ENCODE measurements at regions not wholly inside any gene's neighbourhood (a gene's known extent, or its start where the extent isn't known, plus 50 kb on each side); places are given as distances from the start of the nearest gene placed in this dataset.

GRCh38 chrX:11929476-11929875 is 171.4 kb downstream of the MSL3 start:
- no peak for TF ChIP-seq SMC3 (IDR thresholded peaks at IDR 0.05; ENCODE audit: low read depth, low read length)
- TF ChIP-seq CTCF (conservative IDR thresholded peaks at IDR 0.05; ENCODE audit: low read depth, low read length): no peak
- TF ChIP-seq NFE2L2 (IDR thresholded peaks at IDR 0.05; ENCODE audit: low read depth, low read length): no peak
- Histone ChIP-seq H3K4me1 (ENCODE audit: control insufficient read depth, insufficient read depth, low read length) (no peaks in the 10 kb centered on the region), H2AK5ac (ENCODE audit: low read depth, low read length) (no peak overlapping the region), H2AK9ac (replicated peaks; ENCODE audit: low read depth, low read length, poor library complexity) (no peak overlapping the region), H3K27ac (ENCODE audit: insufficient read depth, low read length) (no peak overlapping the region), H4K91ac (ENCODE audit: insufficient read depth, low read depth, low read length) (no peak overlapping the region), H4K20me1 (ENCODE audit: insufficient read depth, low read length) (no peaks in the 10 kb centered on the region), H3K9me1 (ENCODE audit: insufficient read depth, low read length) (no peaks in the 10 kb centered on the region), H3K36me3 (ENCODE audit: control insufficient read depth, insufficient read depth, low read length) (no peaks in the 10 kb centered on the region), H3K14ac (replicated peaks; ENCODE audit: low read depth, low read length) (no peak overlapping the region), H2AFZ (replicated peaks; ENCODE audit: low read length, poor library complexity) (no peak overlapping the region), H2BK20ac (ENCODE audit: low read depth, low read length) (no peak overlapping the region), H3K23ac (ENCODE audit: low read depth, low read length) (no peak overlapping the region), H3K9ac (ENCODE audit: low read depth, low read length) (no peak overlapping the region), H2BK15ac (ENCODE audit: low read depth, low read length) (no peak overlapping the region), H2BK5ac (ENCODE audit: low read depth, low read length, poor library complexity, severe bottlenecking) (no peak overlapping the region), H3K9me3 (ENCODE audit: control insufficient read depth, insufficient read depth, low read length) (no peaks in the 10 kb centered on the region), H2BK120ac (ENCODE audit: low read depth, low read length) (no peak overlapping the region), H3K27me3 (ENCODE audit: control insufficient read depth, insufficient read depth, low read length) (no peaks in the 10 kb centered on the region), H3K79me1 (ENCODE audit: low read depth in 1 of 2, low read length in 2 of 2) (no peaks in the 10 kb centered on the region), H3K4me2 (ENCODE audit: low read depth, low read length) (no peak overlapping the region), H4K5ac (ENCODE audit: low read depth, low read length) (no peak overlapping the region), H3K56ac (ENCODE audit: extremely low read depth, insufficient read depth, low read length) (no peak overlapping the region), H3K4ac (ENCODE audit: low read depth, low read length) (no peak overlapping the region), H4K8ac (ENCODE audit: low read depth in 2 of 2, low read length in 2 of 2) (no peak overlapping the region), H3K4me3 (ENCODE audit: insufficient read depth, low read depth, low read length) (no peak overlapping the region), H3K18ac (ENCODE audit: low read depth, low read length) (no peak overlapping the region)
- dilution Hi-C loops (cut with HindIII; ENCODE audit: low sequenced_read_pairs, unreplicated experiment) (no loop called here), in situ Hi-C loops (cut with MboI; ENCODE audit: low sequenced_read_pairs) (no loop called here), intact Hi-C loops (cut with micrococcal nuclease) (no loop called here)
- no TSS peak for BruUV-seq (replicated peaks)
- no peak for ATAC-seq (ENCODE audit: low read depth)
- WGBS, 2 experiments (ENCODE audit: extremely low coverage in 2 of 2, insufficient read length in 1 of 2): 50% methylated on average over 1 of the region's 5 CpGs; no CpG with 5 or more reads in 1 of the 2 experiments
- no peak for DNase-seq
- ChIA-PET POLR2A (ENCODE audit: unreplicated experiment) (no interaction called here), CTCF (no interaction called here)

All from IMR-90 (cell line).